NCI-H2107 (cell line): ENCODE measurements at regions not wholly inside any gene's neighbourhood (a gene's known extent, or its start where the extent isn't known, plus 50 kb on each side); places are given as distances from the start of the nearest gene placed in this dataset.
"Not testable (repeated sequence)": the region's sequence is repeated elsewhere in the genome, so short reads cannot be mapped to it uniquely, and the experiment has no call there.

ENCODE experiments used
- DNase-seq: peaks from one replicate; lab custom pipeline; 2025; lab: John Stamatoyannopoulos, UW

DNA sequence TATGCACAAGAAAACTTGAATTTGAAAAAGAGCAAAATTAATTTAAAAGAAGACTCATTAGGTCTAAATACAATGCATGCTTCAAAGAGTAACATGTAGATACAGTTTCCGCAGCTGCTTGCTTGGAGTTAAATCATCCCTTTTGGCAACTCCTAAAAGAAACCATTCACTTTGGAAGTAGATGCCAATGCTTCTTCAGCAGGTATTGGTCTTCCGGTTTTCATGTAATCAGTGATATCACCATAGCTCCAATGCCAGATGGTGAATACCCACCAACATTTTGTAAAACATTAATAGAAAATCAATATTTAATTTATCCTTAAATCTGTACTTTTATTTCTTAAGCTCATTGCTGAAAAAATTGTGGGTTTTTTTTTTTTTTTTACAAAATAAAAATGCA, 381.1 kb upstream of the PHF14 start:
- DNase-seq, result no peak

DNA sequence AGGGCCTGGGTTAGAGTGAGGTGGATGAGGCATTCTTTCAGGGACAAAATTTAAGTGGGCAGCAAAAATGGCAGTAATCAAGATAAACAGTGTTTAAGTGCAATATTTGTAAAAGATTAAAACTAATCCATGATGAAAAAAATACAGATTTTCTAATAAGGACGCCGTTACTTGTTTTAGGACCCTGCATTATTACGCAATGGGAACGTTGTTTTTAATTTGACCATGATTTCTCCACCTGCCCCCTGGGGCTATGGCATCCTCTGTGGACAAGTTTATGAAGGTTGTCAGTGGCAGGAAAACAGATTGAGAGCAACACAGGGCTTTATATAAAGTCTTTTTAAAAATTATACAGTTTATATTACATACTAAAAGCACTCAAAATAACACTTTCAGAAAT, 380.6 kb upstream of the PHF14 start:
- no peak for DNase-seq

GRCh38 chr7:10596827-10597226, 376.8 kb upstream of the PHF14 start:
- DNase-seq, result no peak

- DNase-seq, result no peak
These were observed 369.5 kb upstream of the PHF14 start for GRCh38 chr7:10604128-10604527.

DNA sequence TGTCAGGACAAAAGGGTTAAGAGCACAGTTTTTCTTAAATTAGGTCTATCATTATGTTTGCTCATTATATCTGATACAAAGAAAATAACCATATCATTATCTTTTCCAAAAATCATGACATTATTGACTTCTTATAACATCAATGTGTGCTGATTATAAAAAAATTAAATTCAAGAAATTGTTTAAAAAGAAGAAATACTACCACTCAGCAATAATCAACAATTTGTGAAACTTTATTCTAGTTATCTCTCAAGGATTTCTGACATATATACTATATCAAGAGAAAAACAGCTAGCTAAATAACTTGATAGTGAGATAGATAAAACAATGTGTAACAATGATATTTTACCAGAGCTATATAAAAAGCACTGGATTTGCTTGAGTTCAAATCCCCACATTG, 360.7 kb upstream of the PHF14 start:
- no peak for DNase-seq

DNA sequence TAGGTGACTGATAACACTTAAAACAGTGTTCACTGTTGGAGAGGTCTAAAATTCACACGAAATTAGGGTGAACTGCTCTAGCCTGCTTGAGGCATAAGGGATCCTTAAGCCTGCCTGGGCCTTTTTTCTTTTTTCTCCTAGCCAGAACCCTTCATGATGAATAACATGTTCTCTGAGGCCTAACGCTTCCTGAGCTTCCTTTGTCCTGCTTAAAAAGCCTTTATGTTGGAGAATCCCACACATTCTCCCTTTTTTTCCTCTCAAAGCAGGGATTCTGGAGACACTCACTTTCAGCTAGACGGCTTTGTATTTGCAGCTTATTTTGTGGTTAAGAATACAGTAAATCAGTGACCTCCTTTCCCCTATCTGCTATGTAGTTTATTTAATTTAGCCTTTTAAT, 354.7 kb upstream of the PHF14 start:
- DNase-seq, result no peak

DNA sequence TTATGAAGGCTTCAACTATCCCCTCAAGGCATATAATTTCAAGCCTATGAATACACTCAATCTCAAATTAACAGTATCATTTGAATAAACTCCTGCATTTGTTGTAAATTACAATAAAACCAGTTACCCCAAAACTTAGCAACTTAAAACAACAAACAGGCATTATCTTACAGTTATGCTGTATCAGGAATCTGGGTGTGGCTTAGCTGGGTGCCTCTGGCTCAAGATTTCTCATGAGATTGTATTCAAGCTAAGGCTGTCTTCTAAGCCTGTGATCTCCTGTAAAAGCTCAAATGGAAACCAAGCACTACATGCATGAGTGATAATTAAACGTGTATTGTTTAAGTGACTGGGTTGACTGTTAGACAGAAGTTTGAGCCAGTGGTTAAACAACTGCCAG, 341.0 kb upstream of the PHF14 start:
- DNase-seq, result no peak

DNA sequence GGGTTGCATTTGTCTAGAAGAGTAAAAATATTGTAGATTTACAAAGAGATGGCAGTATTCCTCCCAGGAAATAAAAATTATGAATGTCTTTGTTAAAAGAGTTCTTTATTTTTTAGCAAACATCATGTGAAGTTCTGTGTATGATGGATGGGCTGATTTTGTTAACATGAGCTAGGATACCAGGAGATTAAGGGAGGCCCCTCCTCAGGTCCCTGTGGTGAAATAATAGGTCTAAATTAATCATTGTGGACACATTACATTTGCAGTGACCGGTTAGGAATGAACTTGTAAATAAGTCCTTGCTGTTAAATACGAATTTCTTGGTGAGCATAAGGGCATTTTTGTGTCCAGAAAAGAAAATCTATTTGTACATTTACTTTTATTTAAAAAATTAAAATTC, 339.4 kb upstream of the PHF14 start:
- DNase-seq, result no peak

GRCh38 chr7:10637991-10638390, 335.7 kb upstream of the PHF14 start:
- DNase-seq, result no peak

DNA sequence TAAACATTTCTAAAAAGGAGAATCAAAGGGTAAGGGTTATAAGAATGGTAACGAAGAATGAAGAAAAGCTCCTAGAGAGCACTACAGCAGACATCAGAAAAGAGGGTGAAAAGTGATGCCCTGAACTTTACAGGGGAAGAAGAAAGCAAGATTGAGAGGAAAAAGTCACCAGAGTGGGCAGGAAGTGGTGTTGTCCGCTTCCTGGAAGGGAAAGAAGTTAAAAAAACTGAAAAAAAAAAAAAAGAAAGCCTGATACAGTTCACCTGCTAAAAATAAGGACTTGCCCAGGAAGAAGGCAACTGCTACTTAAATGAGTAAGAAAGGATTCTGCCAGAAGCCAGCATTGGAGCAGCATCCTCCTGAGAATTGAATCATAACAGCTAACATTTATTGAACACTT, 330.1 kb upstream of the PHF14 start:
- no peak for DNase-seq

DNA sequence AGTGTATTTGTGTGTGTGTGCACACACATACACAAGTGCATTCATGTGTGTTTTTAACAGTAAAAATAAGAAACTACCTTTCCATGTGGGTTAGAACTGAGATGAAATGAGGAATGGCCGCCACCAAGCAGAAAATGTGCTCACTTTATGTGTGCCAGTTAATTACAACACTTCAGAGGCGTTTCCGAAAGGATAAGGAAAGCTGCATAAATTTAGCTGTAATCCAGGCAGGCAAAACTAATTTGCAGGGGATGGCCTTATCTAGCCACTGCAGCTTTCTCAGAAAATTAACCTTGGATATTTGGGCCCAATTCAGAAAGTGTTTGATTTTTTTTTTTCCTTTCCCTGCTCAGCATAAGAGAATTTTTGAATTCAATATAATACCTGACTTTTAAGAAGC, 328.8 kb upstream of the PHF14 start:
- DNase-seq, result no peak

DNA sequence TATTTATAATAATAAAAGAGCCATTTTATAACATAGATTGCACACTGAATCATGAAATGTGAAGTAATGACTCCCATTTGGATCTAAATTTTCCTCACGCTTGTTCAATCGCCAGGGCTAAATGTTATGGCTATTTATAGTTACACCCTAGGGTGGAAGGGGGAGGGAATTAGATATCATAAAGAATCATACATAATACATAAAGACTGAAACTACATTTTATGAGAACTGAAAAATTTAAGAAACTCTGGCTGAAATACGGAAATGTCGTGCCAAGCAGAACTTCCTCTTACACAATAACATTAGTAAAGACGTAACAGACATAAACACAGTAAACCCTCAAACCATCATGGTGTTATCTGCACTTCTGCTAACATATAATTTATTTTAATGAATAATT, 327.5 kb upstream of the PHF14 start:
- DNase-seq, result no peak

GRCh38 chr7:10648289-10648688, 325.4 kb upstream of the PHF14 start:
- DNase-seq, result no peak

GRCh38 chr7:10649120-10649519, 324.6 kb upstream of the PHF14 start:
- not testable (repeated sequence) for DNase-seq

- DNase-seq, result no peak
These were observed 318.6 kb upstream of the PHF14 start for GRCh38 chr7:10655031-10655430.

GRCh38 chr7:10657201-10657600, 316.5 kb upstream of the PHF14 start:
- no peak for DNase-seq

- no peak for DNase-seq
These were observed 315.8 kb upstream of the PHF14 start for GRCh38 chr7:10657837-10658236.

DNA sequence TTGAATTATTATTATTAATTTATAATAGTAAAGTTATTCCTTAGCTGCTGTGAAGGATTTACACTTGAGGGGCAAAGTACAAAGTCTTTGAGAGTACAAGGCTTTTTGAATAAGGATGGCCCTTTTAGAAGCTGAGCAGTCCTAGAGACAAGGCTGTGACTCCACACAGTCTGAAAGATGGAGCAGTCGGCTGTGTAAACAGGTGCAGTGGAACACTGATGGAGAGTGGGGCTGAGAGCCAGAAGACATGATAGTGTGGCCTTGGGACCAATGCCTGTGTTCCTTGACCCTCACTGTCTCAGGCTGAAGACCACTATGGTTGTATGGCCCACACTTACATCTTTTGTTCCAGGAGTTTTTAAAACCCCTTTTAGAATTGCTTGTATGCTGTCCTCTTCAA, 311.2 kb upstream of the PHF14 start:
- no peak for DNase-seq

GRCh38 chr7:10662982-10663884, 310.4 kb upstream of the PHF14 start:
- DNase-seq, result no peak

GRCh38 chr7:10672186-10672585, 301.5 kb upstream of the PHF14 start:
- DNase-seq, result no peak

DNA sequence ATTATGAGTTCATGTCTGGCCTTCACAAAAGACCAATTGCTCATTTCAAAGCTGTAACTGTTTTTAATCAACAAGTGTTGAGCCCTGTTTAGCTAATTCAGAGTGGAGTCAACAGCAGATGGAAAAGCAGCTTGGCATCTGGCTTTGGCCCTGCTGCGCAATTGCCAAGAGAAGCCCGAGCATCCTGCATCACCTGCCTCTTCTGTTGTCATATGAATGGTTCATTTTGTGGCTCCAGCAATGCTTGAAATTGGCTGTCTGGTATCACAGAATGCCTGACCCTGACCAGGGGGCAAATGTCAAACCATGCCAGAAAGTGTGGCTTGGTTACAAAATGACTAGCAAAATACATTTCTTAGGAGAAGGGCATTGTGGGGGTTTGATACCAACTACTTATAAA, 296.5 kb upstream of the PHF14 start:
- DNase-seq, result no peak

DNA sequence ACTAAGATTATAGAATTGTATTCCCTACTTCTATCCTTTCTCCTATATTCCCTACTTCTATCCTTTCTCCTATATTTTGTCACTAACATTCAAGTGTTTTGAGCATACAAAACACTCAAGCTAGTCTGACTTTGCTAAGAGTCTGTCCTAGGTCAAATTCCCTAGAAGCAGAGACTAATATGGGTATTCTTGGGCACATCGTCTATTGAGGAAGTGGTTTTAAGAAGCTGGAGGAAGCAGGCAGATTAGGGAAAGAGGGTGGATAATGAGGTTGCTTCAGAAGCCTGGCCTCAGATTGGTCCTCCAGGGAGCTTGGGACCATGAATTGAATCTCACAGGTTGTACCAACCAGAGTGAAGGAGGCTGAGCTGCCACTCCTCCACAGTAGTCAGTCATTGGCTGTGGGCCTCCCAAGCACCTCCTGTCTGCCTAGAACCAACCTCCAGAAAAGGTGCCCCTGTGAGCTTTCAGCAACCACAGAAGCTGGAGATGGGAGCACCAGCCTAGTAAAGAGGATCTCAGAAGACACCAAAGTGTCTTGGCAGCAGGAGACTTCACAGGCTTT, 295.9 kb upstream of the PHF14 start:
- no peak for DNase-seq

DNA sequence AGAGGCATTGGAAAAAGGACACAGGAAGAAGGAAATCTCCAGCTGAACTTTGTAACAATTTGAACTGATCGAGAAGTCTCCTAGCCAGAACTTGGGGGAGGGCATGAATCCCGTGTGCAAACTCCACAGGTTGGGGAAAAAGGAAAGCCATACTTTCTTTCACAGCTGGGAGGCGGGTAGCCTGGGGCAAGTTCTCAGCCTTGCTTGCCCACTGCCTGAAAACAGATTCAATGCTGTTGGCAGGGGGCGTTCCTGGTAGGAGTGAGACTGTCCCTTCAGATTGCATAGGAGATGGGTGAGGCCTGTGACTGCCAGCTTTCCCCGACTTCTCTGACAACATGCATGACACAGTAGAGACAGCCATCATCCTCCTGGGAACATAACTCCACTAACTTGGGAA, 289.1 kb upstream of the PHF14 start:
- no peak for DNase-seq

GRCh38 chr7:10685040-10685439, 288.6 kb upstream of the PHF14 start:
- no peak for DNase-seq
